Parathyroid adenoma (tissue), 2 donors: ENCODE measurements at regions not wholly inside any gene's neighbourhood (a gene's known extent, or its start where the extent isn't known, plus 50 kb on each side); places are given as distances from the start of the nearest gene placed in this dataset.
"Not testable (repeated sequence)": the region's sequence is repeated elsewhere in the genome, so short reads cannot be mapped to it uniquely, and the experiment has no call there.

Experiments
- H2AFZ ChIP-seq: fragments of 300-600 bp; sonication (generic); one replicate; pipeline ENCODE4 v1.7.0; 2017; ENCODE audit warnings: antibody characterized with exemption, mild to moderate bottlenecking
- H3K27ac ChIP-seq: fragments of 300-600 bp; sonication (generic); one replicate; pipeline ENCODE4 v1.7.0; 2017
- H3K27me3 ChIP-seq: fragments of 300-600 bp; sonication (generic); one replicate; pipeline ENCODE4 v1.7.0; 2017; ENCODE audit warnings: low read length; ENCODE audit not compliant: control insufficient read depth, insufficient read depth
- H3K36me3 ChIP-seq: fragments of 300-600 bp; sonication (generic); one replicate; pipeline ENCODE4 v1.7.0; 2017; ENCODE audit warnings: low read length; ENCODE audit not compliant: control insufficient read depth, insufficient read depth
- H3K4me1 ChIP-seq: fragments of 300-600 bp; sonication (generic); one replicate; pipeline ENCODE4 v1.7.0; 2017; ENCODE audit warnings: control low read depth
- H3K4me2 ChIP-seq: fragments of 300-600 bp; sonication (generic); one replicate; pipeline ENCODE4 v1.7.0; 2017; ENCODE audit warnings: low read length
- H3K4me3 ChIP-seq: fragments of 300-600 bp; sonication (generic); one replicate; pipeline ENCODE4 v1.7.0; 2017; ENCODE audit warnings: low read depth, low read length
- H3K79me2 ChIP-seq: fragments of 300-600 bp; sonication (generic); one replicate; pipeline ENCODE4 v1.7.0; 2017; ENCODE audit warnings: control low read depth
- H3K9ac ChIP-seq: fragments of 300-600 bp; sonication (generic); one replicate; pipeline ENCODE4 v1.7.0; 2017; ENCODE audit warnings: mild to moderate bottlenecking
- H3K9me3 ChIP-seq: fragments of 300-600 bp; sonication (generic); one replicate; pipeline ENCODE4 v1.7.0; 2017; ENCODE audit warnings: low read length; ENCODE audit not compliant: control insufficient read depth
- CTCF ChIP-seq: fragments of 300-600 bp; sonication (generic); IDR thresholded peaks from one replicate; pipeline ENCODE4 v1.7.0; 2017; ENCODE audit warnings: antibody characterized with exemption, mild to moderate bottlenecking
- donor health status: primary hyperparathyroidism.

GRCh38 chr17:14545156-14545906 is 244.4 kb downstream of the HS3ST3B1 start:
- Histone ChIP-seq H3K36me3 (no peaks in the 10 kb centered on the region), H3K9ac (no peak overlapping the region), H3K27ac (no peak overlapping the region), H2AFZ (no peak overlapping the region), H3K4me3 (no peak overlapping the region), H3K79me2 (no peaks in the 10 kb centered on the region), H3K4me1 (no peaks in the 10 kb centered on the region), H3K4me2 (no peak overlapping the region), H3K27me3 (no peaks in the 10 kb centered on the region), H3K9me3 (no peaks in the 10 kb centered on the region)
- TF ChIP-seq CTCF, result no peak

GRCh38 chr17:14541714-14542113 is 240.8 kb downstream of the HS3ST3B1 start:
- H3K4me1 ChIP-seq, result no peaks in the 10 kb centered on the region
- no peak overlapping the region for H3K27ac ChIP-seq
- H3K36me3 ChIP-seq, result no peaks in the 10 kb centered on the region
- no peak overlapping the region for H3K4me3 ChIP-seq
- H3K27me3 ChIP-seq, result no peaks in the 10 kb centered on the region
- no peak overlapping the region for H3K4me2 ChIP-seq
- H3K9ac ChIP-seq, result no peak overlapping the region
- peaks cover 4% of the 10 kb centered on the region for H3K9me3 ChIP-seq
- no peak overlapping the region for H2AFZ ChIP-seq
- no peak for TF ChIP-seq CTCF
- H3K79me2 ChIP-seq, result no peaks in the 10 kb centered on the region

- peaks cover 4% of the 10 kb centered on the region for H3K9me3 ChIP-seq
- H3K9ac ChIP-seq, result no peak overlapping the region
- no peaks in the 10 kb centered on the region for H3K79me2 ChIP-seq
- no peaks in the 10 kb centered on the region for H3K4me1 ChIP-seq
- no peaks in the 10 kb centered on the region for H3K36me3 ChIP-seq
- H3K27ac ChIP-seq, result no peak overlapping the region
- H3K4me3 ChIP-seq, result no peak overlapping the region
- H3K27me3 ChIP-seq, result no peaks in the 10 kb centered on the region
- no peak overlapping the region for H3K4me2 ChIP-seq
- TF ChIP-seq CTCF, result no peak
- no peak overlapping the region for H2AFZ ChIP-seq
These were observed 238.9 kb downstream of the HS3ST3B1 start for GRCh38 chr17:14539801-14540200.

- not testable (repeated sequence) for H3K9ac ChIP-seq
These were observed 231.4 kb downstream of the HS3ST3B1 start for GRCh38 chr17:14532242-14532641.

GRCh38 chr17:14525551-14526455 is 224.9 kb downstream of the HS3ST3B1 start:
- no peak for TF ChIP-seq CTCF
- H3K36me3 ChIP-seq, result no peaks in the 10 kb centered on the region
- no peak overlapping the region for H2AFZ ChIP-seq
- no peaks in the 10 kb centered on the region for H3K79me2 ChIP-seq
- no peak overlapping the region for H3K4me2 ChIP-seq
- no peaks in the 10 kb centered on the region for H3K4me1 ChIP-seq
- no peak overlapping the region for H3K4me3 ChIP-seq
- no peak overlapping the region for H3K27ac ChIP-seq
- no peaks in the 10 kb centered on the region for H3K27me3 ChIP-seq
- H3K9me3 ChIP-seq, result no peaks in the 10 kb centered on the region
- H3K9ac ChIP-seq, result no peak overlapping the region

More at GRCh38 chr17:14532242-14532641, 231.4 kb downstream of the HS3ST3B1 start:
- not testable (repeated sequence) for H3K36me3 ChIP-seq, H3K4me2 ChIP-seq, H3K27me3 ChIP-seq, H2AFZ ChIP-seq, H3K4me3 ChIP-seq, H3K79me2 ChIP-seq, H3K27ac ChIP-seq, H3K4me1 ChIP-seq, H3K9me3 ChIP-seq
